Endothelial cell of umbilical vein (primary cell): ENCODE measurements at regions not wholly inside any gene's neighbourhood (a gene's known extent, or its start where the extent isn't known, plus 50 kb on each side); places are given as distances from the start of the nearest gene placed in this dataset.

Experiments
- EZH2 ChIP-seq: IDR thresholded peaks from 2 replicates; pipeline ENCODE4 v1.6.1; 2012; ENCODE audit warnings: borderline replicate concordance, low read depth, mild to moderate bottlenecking, moderate library complexity, low read length, inconsistent platforms; ENCODE audit not compliant: severe bottlenecking
- POLR2A ChIP-seq: IDR thresholded peaks from 2 replicates; pipeline ENCODE4 v1.6.1; 2012; ENCODE audit warnings: low read depth, mild to moderate bottlenecking, control low read depth, low read length
- TF ChIP-seq, protein P1 (sequence below), 2 donors: IDR thresholded peaks; 1 replicate in 1 of 2; 2 replicates in 1 of 2; pipeline ENCODE4 v1.5.1; 2011; ENCODE audit warnings: low read length in 2 of 2, mild to moderate bottlenecking in 2 of 2, moderate library complexity in 2 of 2, control low read depth in 1 of 2, inconsistent platforms in 1 of 2, low read depth in 1 of 2; ENCODE audit not compliant: insufficient read depth in 1 of 2; ENCODE audit errors: extremely low read depth in 1 of 2

DNA sequence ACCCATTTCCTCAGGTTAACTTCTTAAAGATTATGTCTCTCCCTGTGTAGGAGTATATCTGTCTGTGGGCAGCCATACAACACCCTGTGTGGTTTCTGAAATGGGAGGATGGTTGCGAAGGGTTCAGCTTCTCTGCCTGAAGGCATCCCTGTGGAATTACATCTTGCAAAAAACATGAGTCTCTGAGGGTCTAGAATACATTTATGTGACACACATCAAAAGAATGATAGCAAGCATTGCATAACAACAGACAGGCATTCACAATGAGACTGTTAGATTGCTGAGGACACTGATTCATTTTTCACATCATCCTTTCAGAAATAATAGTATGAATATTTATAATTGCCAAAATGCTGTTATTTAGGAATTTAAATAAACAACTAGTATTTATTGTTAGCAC, 670.9 kb downstream of the HTR1B start:
- TF ChIP-seq EZH2 (no peak), POLR2A (no peak)
- TF ChIP-seq, protein P1, sequence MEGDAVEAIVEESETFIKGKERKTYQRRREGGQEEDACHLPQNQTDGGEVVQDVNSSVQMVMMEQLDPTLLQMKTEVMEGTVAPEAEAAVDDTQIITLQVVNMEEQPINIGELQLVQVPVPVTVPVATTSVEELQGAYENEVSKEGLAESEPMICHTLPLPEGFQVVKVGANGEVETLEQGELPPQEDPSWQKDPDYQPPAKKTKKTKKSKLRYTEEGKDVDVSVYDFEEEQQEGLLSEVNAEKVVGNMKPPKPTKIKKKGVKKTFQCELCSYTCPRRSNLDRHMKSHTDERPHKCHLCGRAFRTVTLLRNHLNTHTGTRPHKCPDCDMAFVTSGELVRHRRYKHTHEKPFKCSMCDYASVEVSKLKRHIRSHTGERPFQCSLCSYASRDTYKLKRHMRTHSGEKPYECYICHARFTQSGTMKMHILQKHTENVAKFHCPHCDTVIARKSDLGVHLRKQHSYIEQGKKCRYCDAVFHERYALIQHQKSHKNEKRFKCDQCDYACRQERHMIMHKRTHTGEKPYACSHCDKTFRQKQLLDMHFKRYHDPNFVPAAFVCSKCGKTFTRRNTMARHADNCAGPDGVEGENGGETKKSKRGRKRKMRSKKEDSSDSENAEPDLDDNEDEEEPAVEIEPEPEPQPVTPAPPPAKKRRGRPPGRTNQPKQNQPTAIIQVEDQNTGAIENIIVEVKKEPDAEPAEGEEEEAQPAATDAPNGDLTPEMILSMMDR (IDR thresholded peaks at IDR 0.05; ENCODE audit: extremely low read depth in 1 of 2, insufficient read depth in 1 of 2, low read depth in 1 of 2, low read length in 2 of 2), result no peak
